ENCODE measurements at regions not wholly inside any gene's neighbourhood (a gene's known extent, or its start where the extent isn't known, plus 50 kb on each side); places are given as distances from the start of the nearest gene placed in this dataset.
"Not testable (repeated sequence)": the region's sequence is repeated elsewhere in the genome, so short reads cannot be mapped to it uniquely, and the experiment has no call there.

GRCh38 chr2:66249089-66249488 lies 185.8 kb upstream of the MEIS1 start:
- not testable (repeated sequence) for DNase-seq (ENCODE audit: low spot score)

GRCh38 chr2:66243809-66244208 lies 191.1 kb upstream of the MEIS1 start:
- not testable (repeated sequence) for H3K36me3 Mint-ChIP-seq (ENCODE audit: low read depth); H3K4me3 Mint-ChIP-seq; H3K27me3 Mint-ChIP-seq (ENCODE audit: low read depth); DNase-seq (ENCODE audit: low spot score); H3K27ac Mint-ChIP-seq; H3K9me3 Mint-ChIP-seq; H3K4me1 Mint-ChIP-seq (ENCODE audit: low read depth)

More at GRCh38 chr2:66249089-66249488, 185.8 kb upstream of the MEIS1 start:
- not testable (repeated sequence) for H3K36me3 Mint-ChIP-seq (ENCODE audit: low read depth); H3K9me3 Mint-ChIP-seq; H3K4me1 Mint-ChIP-seq (ENCODE audit: low read depth); H3K4me3 Mint-ChIP-seq; H3K27me3 Mint-ChIP-seq (ENCODE audit: low read depth); H3K27ac Mint-ChIP-seq

GRCh38 chr2:66242888-66243287 lies 192.0 kb upstream of the MEIS1 start:
- not testable (repeated sequence) for DNase-seq (ENCODE audit: low spot score); H3K27ac Mint-ChIP-seq; H3K27me3 Mint-ChIP-seq (ENCODE audit: low read depth); H3K9me3 Mint-ChIP-seq; H3K36me3 Mint-ChIP-seq (ENCODE audit: low read depth); H3K4me1 Mint-ChIP-seq (ENCODE audit: low read depth); H3K4me3 Mint-ChIP-seq

GRCh38 chr2:66242099-66242789 lies 192.7 kb upstream of the MEIS1 start:
- no peaks in the 10 kb centered on the region for H3K27me3 Mint-ChIP-seq (ENCODE audit: low read depth)
- H3K9me3 Mint-ChIP-seq: peaks cover 7% of the 10 kb centered on the region
- no peak overlapping the region for H3K4me3 Mint-ChIP-seq
- H3K27ac Mint-ChIP-seq: no peak overlapping the region
- no peaks in the 10 kb centered on the region for H3K36me3 Mint-ChIP-seq (ENCODE audit: low read depth)
- DNase-seq (ENCODE audit: low spot score): no peak
- H3K4me1 Mint-ChIP-seq (ENCODE audit: low read depth): no peaks in the 10 kb centered on the region

GRCh38 chr2:66240286-66240685 lies 194.6 kb upstream of the MEIS1 start:
- no peak overlapping the region for H3K4me3 Mint-ChIP-seq
- DNase-seq (ENCODE audit: low spot score): no peak
- H3K27me3 Mint-ChIP-seq (ENCODE audit: low read depth): no peaks in the 10 kb centered on the region
- H3K36me3 Mint-ChIP-seq (ENCODE audit: low read depth): no peaks in the 10 kb centered on the region
- H3K4me1 Mint-ChIP-seq (ENCODE audit: low read depth): no peaks in the 10 kb centered on the region
- H3K27ac Mint-ChIP-seq: no peak overlapping the region
- H3K9me3 Mint-ChIP-seq: no peaks in the 10 kb centered on the region

GRCh38 chr2:66239655-66240054 lies 195.3 kb upstream of the MEIS1 start:
- Mint-ChIP-seq H3K27ac (no peak overlapping the region), H3K9me3 (no peaks in the 10 kb centered on the region), H3K4me3 (no peak overlapping the region), H3K27me3 (ENCODE audit: low read depth) (no peaks in the 10 kb centered on the region), H3K4me1 (ENCODE audit: low read depth) (no peaks in the 10 kb centered on the region), H3K36me3 (ENCODE audit: low read depth) (no peaks in the 10 kb centered on the region)
- DNase-seq (ENCODE audit: low spot score): no peak

- Mint-ChIP-seq H3K4me3 (no peak overlapping the region), H3K36me3 (ENCODE audit: low read depth) (no peaks in the 10 kb centered on the region)
These were observed 197.0 kb upstream of the MEIS1 start for GRCh38 chr2:66237803-66238379.

GRCh38 chr2:66236816-66237802 lies 197.8 kb upstream of the MEIS1 start:
- Mint-ChIP-seq H3K36me3 (ENCODE audit: low read depth) (no peaks in the 10 kb centered on the region), H3K27ac (no peak overlapping the region), H3K4me3 (no peak overlapping the region), H3K9me3 (no peaks in the 10 kb centered on the region), H3K27me3 (ENCODE audit: low read depth) (no peaks in the 10 kb centered on the region), H3K4me1 (ENCODE audit: low read depth) (no peaks in the 10 kb centered on the region)
- no peak for DNase-seq (ENCODE audit: low spot score)

More at GRCh38 chr2:66237803-66238379, 197.0 kb upstream of the MEIS1 start:
- no peak for DNase-seq (ENCODE audit: low spot score)
- Mint-ChIP-seq H3K27ac (no peak overlapping the region), H3K9me3 (no peaks in the 10 kb centered on the region), H3K4me1 (ENCODE audit: low read depth) (no peaks in the 10 kb centered on the region), H3K27me3 (ENCODE audit: low read depth) (no peaks in the 10 kb centered on the region)

- Mint-ChIP-seq H3K27ac (no peak overlapping the region), H3K36me3 (ENCODE audit: low read depth) (no peaks in the 10 kb centered on the region), H3K9me3 (no peaks in the 10 kb centered on the region), H3K27me3 (ENCODE audit: low read depth) (no peaks in the 10 kb centered on the region), H3K4me3 (no peak overlapping the region), H3K4me1 (ENCODE audit: low read depth) (no peaks in the 10 kb centered on the region)
- DNase-seq (ENCODE audit: low spot score): no peak
These were observed 198.7 kb upstream of the MEIS1 start for GRCh38 chr2:66236067-66236685.

GRCh38 chr2:66235428-66235827 lies 199.5 kb upstream of the MEIS1 start:
- Mint-ChIP-seq H3K9me3 (no peaks in the 10 kb centered on the region), H3K36me3 (ENCODE audit: low read depth) (no peaks in the 10 kb centered on the region), H3K4me3 (no peak overlapping the region), H3K27ac (no peak overlapping the region), H3K27me3 (ENCODE audit: low read depth) (no peaks in the 10 kb centered on the region), H3K4me1 (ENCODE audit: low read depth) (no peaks in the 10 kb centered on the region)
- DNase-seq (ENCODE audit: low spot score): no peak

GRCh38 chr2:66233981-66234380 lies 200.9 kb upstream of the MEIS1 start:
- Mint-ChIP-seq H3K9me3 (no peaks in the 10 kb centered on the region), H3K36me3 (ENCODE audit: low read depth) (no peaks in the 10 kb centered on the region), H3K27me3 (ENCODE audit: low read depth) (no peaks in the 10 kb centered on the region), H3K27ac (no peak overlapping the region), H3K4me3 (no peak overlapping the region), H3K4me1 (ENCODE audit: low read depth) (no peaks in the 10 kb centered on the region)
- no peak for DNase-seq (ENCODE audit: low spot score)

GRCh38 chr2:66228128-66228547 lies 206.8 kb upstream of the MEIS1 start:
- H3K36me3 Mint-ChIP-seq (ENCODE audit: low read depth): no peaks in the 10 kb centered on the region
- DNase-seq (ENCODE audit: low spot score): no peak
- no peaks in the 10 kb centered on the region for H3K27me3 Mint-ChIP-seq (ENCODE audit: low read depth)
- no peak overlapping the region for H3K4me3 Mint-ChIP-seq
- H3K27ac Mint-ChIP-seq: no peak overlapping the region
- no peaks in the 10 kb centered on the region for H3K4me1 Mint-ChIP-seq (ENCODE audit: low read depth)
- H3K9me3 Mint-ChIP-seq: no peaks in the 10 kb centered on the region

- H3K4me3 Mint-ChIP-seq: no peak overlapping the region
- H3K4me1 Mint-ChIP-seq (ENCODE audit: low read depth): no peaks in the 10 kb centered on the region
- H3K9me3 Mint-ChIP-seq: no peaks in the 10 kb centered on the region
- DNase-seq (ENCODE audit: low spot score): no peak
- no peaks in the 10 kb centered on the region for H3K27me3 Mint-ChIP-seq (ENCODE audit: low read depth)
- no peak overlapping the region for H3K27ac Mint-ChIP-seq
- H3K36me3 Mint-ChIP-seq (ENCODE audit: low read depth): no peaks in the 10 kb centered on the region
These were observed 217.8 kb upstream of the MEIS1 start for GRCh38 chr2:66217039-66217585.

All from T-helper 2 cell treated with Interferon-gamma antibody and Interleukin-4, amounts not matched to agents 5 μg/mL and 100 μg/mL, for 36 hours (primary cell).